Lung microvascular endothelial cell (primary cell): ENCODE measurements at regions not wholly inside any gene's neighbourhood (a gene's known extent, or its start where the extent isn't known, plus 50 kb on each side); places are given as distances from the start of the nearest gene placed in this dataset.

Experiments used
- DNase-seq, 2 donors: peaks; one replicate each; pipeline versions ENCODE4 v3.0.0 to v3.0.0-alpha.2; 2010; ENCODE audit warnings: low read depth in 2 of 2

- no peak for DNase-seq
Measured at GRCh38 chr1:23615423-23615822, 56.1 kb upstream of the ID3 start.

GRCh38 chr1:23614032-23614660, 54.8 kb upstream of the ID3 start:
- no peak for DNase-seq

GRCh38 chr1:23613191-23614031, 54.1 kb upstream of the ID3 start:
- no peak for DNase-seq

GRCh38 chr1:23611601-23612327, 52.5 kb upstream of the ID3 start:
- no peak for DNase-seq

GRCh38 chr1:23610677-23611076, 51.4 kb upstream of the ID3 start:
- DNase-seq = no peak

- no peak for DNase-seq
Measured at GRCh38 chr1:23609971-23610370, 50.7 kb upstream of the ID3 start.
